ENCODE measurements at regions not wholly inside any gene's neighbourhood (a gene's known extent, or its start where the extent isn't known, plus 50 kb on each side); places are given as distances from the start of the nearest gene placed in this dataset.

DNA sequence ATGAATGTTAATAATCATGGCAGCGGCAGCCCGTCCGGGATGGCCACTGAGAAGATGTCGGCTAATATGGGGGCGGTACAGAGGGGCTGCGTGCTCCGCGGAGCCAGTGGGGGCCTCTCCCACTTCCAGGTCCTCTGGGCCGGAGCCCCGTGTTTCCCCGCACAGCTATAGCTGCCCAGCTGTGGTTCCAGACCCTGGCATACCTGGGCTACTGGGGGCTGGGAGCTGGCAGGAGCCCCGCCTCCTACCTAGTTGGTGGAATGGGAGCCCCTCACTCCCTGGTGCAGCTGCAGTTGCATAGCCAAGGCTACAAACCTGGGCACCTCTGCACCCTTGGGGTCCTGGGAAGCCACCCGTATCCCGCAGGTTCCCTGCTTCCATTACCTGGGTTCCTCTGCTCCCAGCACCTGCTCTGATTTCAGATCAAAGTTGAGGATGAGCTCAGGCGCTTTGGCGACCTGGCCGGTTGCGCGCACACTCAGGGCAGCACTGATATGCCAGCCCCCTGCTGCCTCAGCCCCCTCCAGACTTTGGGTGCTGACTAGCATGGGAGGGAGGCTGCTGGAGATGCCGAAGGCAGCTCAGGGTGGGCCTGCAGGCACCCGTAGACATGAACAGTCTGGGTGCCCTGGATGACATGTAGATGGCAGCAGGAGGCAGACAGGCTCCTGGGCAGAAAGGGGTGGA is 236.5 kb upstream of the SEMA3D start:
- TF ChIP-seq, protein P1, sequence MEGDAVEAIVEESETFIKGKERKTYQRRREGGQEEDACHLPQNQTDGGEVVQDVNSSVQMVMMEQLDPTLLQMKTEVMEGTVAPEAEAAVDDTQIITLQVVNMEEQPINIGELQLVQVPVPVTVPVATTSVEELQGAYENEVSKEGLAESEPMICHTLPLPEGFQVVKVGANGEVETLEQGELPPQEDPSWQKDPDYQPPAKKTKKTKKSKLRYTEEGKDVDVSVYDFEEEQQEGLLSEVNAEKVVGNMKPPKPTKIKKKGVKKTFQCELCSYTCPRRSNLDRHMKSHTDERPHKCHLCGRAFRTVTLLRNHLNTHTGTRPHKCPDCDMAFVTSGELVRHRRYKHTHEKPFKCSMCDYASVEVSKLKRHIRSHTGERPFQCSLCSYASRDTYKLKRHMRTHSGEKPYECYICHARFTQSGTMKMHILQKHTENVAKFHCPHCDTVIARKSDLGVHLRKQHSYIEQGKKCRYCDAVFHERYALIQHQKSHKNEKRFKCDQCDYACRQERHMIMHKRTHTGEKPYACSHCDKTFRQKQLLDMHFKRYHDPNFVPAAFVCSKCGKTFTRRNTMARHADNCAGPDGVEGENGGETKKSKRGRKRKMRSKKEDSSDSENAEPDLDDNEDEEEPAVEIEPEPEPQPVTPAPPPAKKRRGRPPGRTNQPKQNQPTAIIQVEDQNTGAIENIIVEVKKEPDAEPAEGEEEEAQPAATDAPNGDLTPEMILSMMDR (IDR thresholded peaks at IDR 0.05), result no peak
- TF ChIP-seq EZH2 (IDR thresholded peaks at IDR 0.05; ENCODE audit: borderline replicate concordance, insufficient read depth, low read depth, low read length, poor library complexity, severe bottlenecking), result no peak
